Immature natural killer cell (primary cell): ENCODE measurements at regions not wholly inside any gene's neighbourhood (a gene's known extent, or its start where the extent isn't known, plus 50 kb on each side); places are given as distances from the start of the nearest gene placed in this dataset.

Experiments
- DNase-seq, 3 donors: peaks; one replicate each; pipeline ENCODE4 v3.0.0; 2022; ENCODE audit warnings: mixed read lengths in 1 of 3
- H3K27ac Mint-ChIP-seq, 6 donors: one replicate each; pipeline ENCODE4 v1.8.0; 2020; ENCODE audit warnings: mixed read lengths in 6 of 6, mild to moderate bottlenecking in 5 of 6, inconsistent platforms in 4 of 6, moderate library complexity in 3 of 6
- H3K27me3 Mint-ChIP-seq, 3 donors: one replicate each; pipeline ENCODE4 v1.8.0; 2020 to 2021; ENCODE audit warnings: low read depth in 3 of 3, mild to moderate bottlenecking in 3 of 3, mixed read lengths in 3 of 3, moderate library complexity in 3 of 3, inconsistent platforms in 1 of 3
- H3K36me3 Mint-ChIP-seq, 3 donors: one replicate each; pipeline ENCODE4 v1.8.0; 2020; ENCODE audit warnings: mixed read lengths in 3 of 3, inconsistent platforms in 2 of 3, mild to moderate bottlenecking in 2 of 3
- H3K4me1 Mint-ChIP-seq, 2 donors: one replicate each; pipeline ENCODE4 v1.8.0; 2020; ENCODE audit warnings: inconsistent platforms in 2 of 2, mild to moderate bottlenecking in 2 of 2, mixed read lengths in 2 of 2, moderate library complexity in 1 of 2
- H3K4me3 Mint-ChIP-seq, 5 donors: one replicate each; pipeline ENCODE4 v1.8.0; 2020; ENCODE audit warnings: mild to moderate bottlenecking in 5 of 5, mixed read lengths in 5 of 5, inconsistent platforms in 3 of 5, moderate library complexity in 3 of 5
- H3K9me3 Mint-ChIP-seq, 6 donors: one replicate each; pipeline ENCODE4 v1.8.0; 2020; ENCODE audit warnings: mild to moderate bottlenecking in 6 of 6, mixed read lengths in 6 of 6, inconsistent platforms in 4 of 6, moderate library complexity in 3 of 6

DNA sequence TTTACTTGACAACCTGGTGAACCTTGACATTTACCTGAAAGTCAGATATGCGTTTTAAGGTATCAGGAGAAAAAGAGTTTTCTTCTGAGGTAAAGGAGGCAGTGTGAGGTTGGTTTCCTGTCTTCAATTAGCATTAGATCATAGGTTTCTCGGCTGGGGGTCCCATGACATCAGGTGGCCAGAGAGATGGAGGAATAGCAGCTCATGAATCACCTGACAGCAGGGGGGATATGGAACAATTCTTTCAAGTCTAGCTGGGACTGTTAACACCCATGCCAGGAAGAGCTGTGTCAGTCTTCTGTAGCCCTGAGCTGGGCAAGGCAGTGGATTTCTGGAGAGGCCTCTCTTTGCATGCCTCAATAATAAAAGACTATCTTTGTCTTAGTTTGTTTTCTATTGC is 108.0 kb upstream of the TMEM170B start:
- Mint-ChIP-seq H3K27ac (no peak overlapping the region), H3K36me3 (no peaks in the 10 kb centered on the region), H3K27me3 (peaks cover 2% of the 10 kb centered on the region in 3 donors), H3K4me3 (no peak overlapping the region), H3K9me3 (no peaks in the 10 kb centered on the region), H3K4me1 (peaks cover 10% of the 10 kb centered on the region in 2 donors)
- no peak for DNase-seq

DNA sequence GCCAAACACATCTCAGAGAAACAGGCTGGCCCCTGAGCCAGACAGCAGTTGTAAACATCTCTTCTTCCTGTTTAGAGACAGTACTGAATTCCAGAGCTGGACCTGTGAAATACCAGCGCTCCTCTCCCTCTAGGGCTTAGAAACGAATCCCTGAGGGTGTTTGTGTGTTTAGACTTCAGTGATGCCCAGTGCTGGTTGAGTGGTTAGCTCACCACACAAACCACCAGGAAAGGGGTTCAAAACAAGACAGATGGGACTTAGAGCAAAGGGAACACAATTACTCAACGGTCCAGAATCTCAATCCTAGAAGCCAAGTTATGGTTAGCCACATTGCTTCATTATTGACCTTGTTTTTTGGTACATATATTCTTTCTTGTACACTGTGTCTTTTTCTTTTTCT is 108.7 kb upstream of the TMEM170B start:
- Mint-ChIP-seq H3K27ac (no peak overlapping the region), H3K27me3 (peaks cover 2% of the 10 kb centered on the region in 3 donors), H3K4me3 (no peak overlapping the region), H3K36me3 (no peaks in the 10 kb centered on the region), H3K4me1 (peaks cover 10% of the 10 kb centered on the region in 2 donors), H3K9me3 (no peaks in the 10 kb centered on the region)
- DNase-seq = no peak

DNA sequence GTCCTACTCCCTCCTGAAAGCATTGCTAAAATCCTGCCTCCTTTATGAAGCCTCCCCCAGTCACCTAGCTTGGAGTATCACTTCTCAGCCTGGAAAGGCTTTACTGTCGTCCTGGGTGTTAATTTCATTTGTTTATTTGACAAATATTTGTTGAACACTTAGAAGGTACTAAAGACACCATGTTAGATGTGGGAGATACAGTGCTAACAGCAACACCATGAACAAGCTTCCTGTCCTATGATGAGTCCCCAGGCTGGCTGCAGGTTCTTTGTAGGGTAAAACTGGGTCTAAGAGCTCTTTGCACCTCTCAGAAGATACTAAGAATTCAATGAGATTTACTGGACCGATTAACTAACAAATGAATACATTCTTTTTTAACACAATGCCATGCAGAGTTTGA is 109.2 kb upstream of the TMEM170B start:
- peaks cover 2% of the 10 kb centered on the region in 3 donors for H3K27me3 Mint-ChIP-seq
- H3K36me3 Mint-ChIP-seq = no peaks in the 10 kb centered on the region

DNA sequence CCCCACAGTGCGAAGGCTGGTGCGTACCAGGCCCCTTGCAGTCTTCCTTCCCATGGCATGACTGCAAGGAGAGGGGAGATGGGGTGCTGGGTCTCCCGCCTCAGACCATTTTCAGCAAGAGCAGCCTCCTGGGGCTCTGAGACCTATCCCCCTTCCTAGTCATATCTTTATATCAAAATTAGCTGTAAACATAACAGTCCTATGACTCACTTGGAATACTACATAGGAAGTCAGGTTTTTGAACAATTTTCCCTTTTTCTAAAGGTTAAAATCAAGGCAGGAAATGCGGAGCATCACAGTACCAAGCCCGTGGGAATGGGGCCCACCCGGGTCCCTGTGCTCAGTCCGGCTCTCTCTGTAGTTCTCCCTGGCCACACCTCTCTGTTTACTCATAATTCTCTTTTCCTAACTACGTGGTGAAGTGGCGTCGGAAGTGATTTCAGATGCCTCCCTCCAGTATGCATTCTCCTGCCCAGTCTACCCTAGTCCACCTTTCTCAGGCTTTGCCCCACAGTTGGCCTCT is 109.8 kb upstream of the TMEM170B start:
- H3K36me3 Mint-ChIP-seq = no peaks in the 10 kb centered on the region
- peaks cover 2% of the 10 kb centered on the region in 3 donors for H3K27me3 Mint-ChIP-seq
- H3K4me3 Mint-ChIP-seq = no peak overlapping the region
- H3K9me3 Mint-ChIP-seq = no peaks in the 10 kb centered on the region
- peaks cover 10% of the 10 kb centered on the region in 2 donors for H3K4me1 Mint-ChIP-seq
- H3K27ac Mint-ChIP-seq = no peak overlapping the region
- DNase-seq = no peak

More for the DNA sequence above, 109.2 kb upstream of the TMEM170B start:
- H3K4me1 Mint-ChIP-seq = peaks cover 10% of the 10 kb centered on the region in 2 donors
- DNase-seq = no peak
- no peaks in the 10 kb centered on the region for H3K9me3 Mint-ChIP-seq
- H3K4me3 Mint-ChIP-seq = no peak overlapping the region
- peak overlapping the region in 2 of 6 donors; percentile 45 to 64 for H3K27ac Mint-ChIP-seq

DNA sequence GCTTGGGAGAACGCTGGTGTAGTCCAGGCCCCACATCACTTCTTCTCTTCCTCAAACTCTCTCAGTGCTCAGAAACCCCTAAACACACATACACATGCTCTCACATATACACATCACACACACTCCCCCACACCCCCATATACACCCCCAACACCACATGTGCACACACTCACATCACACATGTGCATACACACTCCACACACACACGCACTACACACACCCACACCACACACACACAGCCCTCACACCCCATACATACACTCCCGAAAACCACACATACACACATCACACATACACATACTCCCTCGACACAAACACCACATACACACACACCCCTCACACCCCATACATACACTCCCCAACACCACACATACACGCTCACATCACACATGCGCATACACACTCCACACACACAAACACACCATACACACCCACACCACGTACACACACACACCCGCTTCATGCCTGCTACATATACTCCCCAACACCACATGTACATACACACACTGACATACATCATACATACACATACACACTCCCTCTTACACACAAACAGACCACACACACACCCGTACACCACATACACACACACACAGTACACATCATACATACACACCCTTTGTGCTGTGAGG is 110.3 kb upstream of the TMEM170B start:
- peaks cover 10% of the 10 kb centered on the region in 2 donors for H3K4me1 Mint-ChIP-seq
- DNase-seq = no peak
- no peak overlapping the region for H3K27ac Mint-ChIP-seq
- peaks cover 2% of the 10 kb centered on the region in 3 donors for H3K27me3 Mint-ChIP-seq
- H3K4me3 Mint-ChIP-seq = no peak overlapping the region
- no peaks in the 10 kb centered on the region for H3K36me3 Mint-ChIP-seq
- H3K9me3 Mint-ChIP-seq = no peaks in the 10 kb centered on the region

DNA sequence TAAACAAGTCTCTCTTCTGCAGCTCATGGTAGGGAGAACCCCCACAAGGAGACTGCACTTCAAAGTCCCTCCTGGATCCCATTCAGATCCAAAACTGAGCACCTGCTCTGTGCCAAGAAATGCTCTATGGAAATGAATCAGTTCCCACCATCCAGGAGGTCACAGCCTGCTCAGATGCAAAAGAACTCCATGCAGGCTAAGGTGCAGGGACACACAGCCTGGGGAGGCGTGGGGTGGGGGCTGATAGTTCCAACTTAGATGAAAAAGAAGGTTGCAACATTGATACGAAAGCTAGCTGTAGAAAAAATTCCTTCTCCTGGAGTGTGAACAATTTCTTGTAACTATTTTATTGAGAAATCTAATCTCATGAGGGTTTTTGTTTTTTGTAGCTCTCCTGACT is 111.0 kb upstream of the TMEM170B start:
- H3K4me3 Mint-ChIP-seq = no peak overlapping the region
- no peak for DNase-seq
- H3K9me3 Mint-ChIP-seq = no peaks in the 10 kb centered on the region
- peaks cover 2% of the 10 kb centered on the region in 3 donors for H3K27me3 Mint-ChIP-seq
- H3K36me3 Mint-ChIP-seq = no peaks in the 10 kb centered on the region
- H3K4me1 Mint-ChIP-seq = peaks cover 10% of the 10 kb centered on the region in 2 donors
- H3K27ac Mint-ChIP-seq = no peak overlapping the region

DNA sequence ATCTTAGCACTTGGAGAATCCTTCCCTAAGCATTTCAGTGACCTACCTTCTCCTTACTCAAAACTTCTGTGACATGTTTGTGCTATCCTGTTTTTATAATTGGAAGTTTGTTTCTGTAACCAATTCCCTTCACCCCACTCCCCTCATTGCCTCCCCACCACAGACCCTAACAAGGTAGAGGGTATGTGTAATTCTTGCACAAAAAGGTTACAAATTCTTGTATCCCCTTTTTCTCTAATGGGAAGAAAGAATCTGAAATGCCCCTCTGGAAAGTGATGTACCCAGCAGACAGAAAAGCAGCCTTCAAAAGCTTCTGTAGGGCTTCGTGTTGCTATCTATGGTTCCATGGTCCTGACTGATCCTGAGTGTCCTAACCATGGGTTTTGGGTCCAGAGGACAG is 111.7 kb upstream of the TMEM170B start:
- Mint-ChIP-seq H3K4me1 (peaks cover 10% of the 10 kb centered on the region in 2 donors), H3K36me3 (no peaks in the 10 kb centered on the region), H3K4me3 (no peak overlapping the region), H3K27ac (no peak overlapping the region), H3K9me3 (no peaks in the 10 kb centered on the region), H3K27me3 (peaks cover 2% of the 10 kb centered on the region in 3 donors)
- DNase-seq = no peak

DNA sequence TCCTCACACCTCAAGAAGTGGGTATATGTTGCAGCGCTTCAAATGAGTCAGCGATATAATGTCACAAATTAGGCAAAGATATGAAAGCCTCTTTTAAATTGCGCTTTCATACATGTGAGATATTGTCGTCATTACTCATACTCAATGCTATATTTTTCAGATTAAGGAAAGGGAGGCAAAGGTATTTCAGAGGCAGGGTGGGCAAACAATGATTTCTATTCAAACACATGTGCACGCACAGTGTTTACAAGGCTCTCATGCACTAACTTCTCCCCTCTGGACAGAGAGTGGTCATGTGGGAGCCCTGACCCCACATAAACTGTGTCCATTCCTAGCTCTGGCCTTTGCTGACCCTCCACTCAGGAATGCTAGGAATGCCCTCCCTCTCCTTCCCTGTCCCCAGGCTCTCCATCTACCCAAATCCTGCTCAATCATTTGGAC is 112.1 kb upstream of the TMEM170B start:
- peaks cover 10% of the 10 kb centered on the region in 2 donors for H3K4me1 Mint-ChIP-seq
- no peak overlapping the region for H3K4me3 Mint-ChIP-seq
- H3K27me3 Mint-ChIP-seq = peaks cover 2% of the 10 kb centered on the region in 3 donors
- H3K27ac Mint-ChIP-seq = no peak overlapping the region
- no peaks in the 10 kb centered on the region for H3K36me3 Mint-ChIP-seq
- no peak for DNase-seq
- no peaks in the 10 kb centered on the region for H3K9me3 Mint-ChIP-seq

DNA sequence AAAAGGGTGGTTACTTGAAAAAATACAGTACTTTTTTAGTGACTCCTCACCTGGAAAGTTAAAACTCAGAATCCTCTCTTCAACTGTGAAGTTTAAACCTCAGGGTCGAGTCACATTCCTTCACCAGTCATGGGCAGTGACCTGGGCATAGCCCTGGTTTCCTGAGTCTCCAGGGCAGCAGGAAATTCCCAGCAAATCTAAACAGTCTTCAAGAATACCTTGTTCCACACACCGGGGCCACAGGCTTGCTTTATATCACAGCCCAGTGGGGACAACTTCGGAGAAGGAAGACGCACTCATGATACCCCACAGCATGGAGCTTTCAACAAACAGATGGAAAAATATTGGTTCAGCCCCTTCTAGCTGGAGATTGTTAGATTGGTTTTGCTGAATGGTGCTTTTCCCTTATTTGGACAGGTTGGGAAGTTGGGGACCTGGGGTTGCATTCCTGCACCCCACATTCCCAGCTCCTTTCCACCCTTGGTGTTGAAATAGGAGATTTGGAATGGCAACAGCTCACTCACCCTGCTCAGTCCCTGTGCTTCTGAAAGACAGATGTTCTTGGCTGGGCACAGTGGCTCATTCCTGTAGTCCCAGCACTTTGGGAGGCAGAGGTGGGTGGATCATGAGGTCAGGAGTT is 113.0 kb upstream of the TMEM170B start:
- Mint-ChIP-seq H3K36me3 (no peaks in the 10 kb centered on the region), H3K4me3 (no peak overlapping the region), H3K9me3 (no peaks in the 10 kb centered on the region), H3K27ac (no peak overlapping the region), H3K27me3 (peaks cover 2% of the 10 kb centered on the region in 3 donors), H3K4me1 (peaks cover 10% of the 10 kb centered on the region in 2 donors)
- no peak for DNase-seq

DNA sequence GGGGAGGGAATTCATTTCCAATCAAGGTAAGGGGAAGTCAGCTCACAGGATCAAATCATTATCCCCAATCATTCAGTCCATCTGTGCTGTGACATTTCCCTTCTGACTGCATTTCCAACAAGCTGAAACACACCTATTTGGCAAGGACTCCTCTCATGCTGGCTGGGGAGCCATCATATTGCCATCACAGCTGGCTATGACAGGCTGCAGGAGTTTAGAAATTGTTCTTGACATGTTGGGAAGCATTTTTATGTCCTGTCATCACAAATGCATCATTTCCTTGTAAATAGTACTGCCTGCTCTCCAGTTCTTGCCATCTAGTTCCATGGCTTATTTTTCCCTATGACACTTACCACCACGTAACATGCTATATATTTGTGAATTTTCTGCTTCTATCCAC is 113.9 kb upstream of the TMEM170B start:
- Mint-ChIP-seq H3K27ac (no peak overlapping the region), H3K9me3 (no peaks in the 10 kb centered on the region), H3K4me1 (peaks cover 7% of the 10 kb centered on the region in 2 donors), H3K27me3 (peaks cover 2% of the 10 kb centered on the region in 3 donors), H3K4me3 (no peak overlapping the region), H3K36me3 (no peaks in the 10 kb centered on the region)
- no peak for DNase-seq

DNA sequence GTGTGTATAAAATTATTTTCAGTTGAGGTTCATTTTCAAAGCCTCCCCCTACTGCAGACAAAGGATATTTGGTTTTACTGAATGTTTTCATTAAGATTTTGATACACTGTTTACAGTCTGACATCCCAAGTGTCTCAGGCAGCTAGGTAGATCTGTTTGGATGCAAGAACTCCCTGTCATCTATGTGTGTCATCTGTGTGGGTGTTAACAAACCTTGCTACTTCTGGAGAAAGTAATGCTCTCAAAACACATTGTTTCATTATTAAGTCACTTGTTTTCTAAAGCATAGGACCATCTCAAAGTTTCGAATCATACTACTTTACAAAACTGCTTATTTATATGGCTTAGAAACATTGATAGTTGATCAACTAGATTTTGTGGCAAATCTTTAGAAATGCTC is 114.5 kb upstream of the TMEM170B start:
- Mint-ChIP-seq H3K27ac (no peak overlapping the region), H3K4me3 (no peak overlapping the region), H3K9me3 (no peaks in the 10 kb centered on the region), H3K36me3 (no peaks in the 10 kb centered on the region), H3K27me3 (peaks cover 0 to 2% (median 2%) of the 10 kb centered on the region in 3 donors), H3K4me1 (peaks cover under 1% of the 10 kb centered on the region in 2 donors)
- DNase-seq = no peak

DNA sequence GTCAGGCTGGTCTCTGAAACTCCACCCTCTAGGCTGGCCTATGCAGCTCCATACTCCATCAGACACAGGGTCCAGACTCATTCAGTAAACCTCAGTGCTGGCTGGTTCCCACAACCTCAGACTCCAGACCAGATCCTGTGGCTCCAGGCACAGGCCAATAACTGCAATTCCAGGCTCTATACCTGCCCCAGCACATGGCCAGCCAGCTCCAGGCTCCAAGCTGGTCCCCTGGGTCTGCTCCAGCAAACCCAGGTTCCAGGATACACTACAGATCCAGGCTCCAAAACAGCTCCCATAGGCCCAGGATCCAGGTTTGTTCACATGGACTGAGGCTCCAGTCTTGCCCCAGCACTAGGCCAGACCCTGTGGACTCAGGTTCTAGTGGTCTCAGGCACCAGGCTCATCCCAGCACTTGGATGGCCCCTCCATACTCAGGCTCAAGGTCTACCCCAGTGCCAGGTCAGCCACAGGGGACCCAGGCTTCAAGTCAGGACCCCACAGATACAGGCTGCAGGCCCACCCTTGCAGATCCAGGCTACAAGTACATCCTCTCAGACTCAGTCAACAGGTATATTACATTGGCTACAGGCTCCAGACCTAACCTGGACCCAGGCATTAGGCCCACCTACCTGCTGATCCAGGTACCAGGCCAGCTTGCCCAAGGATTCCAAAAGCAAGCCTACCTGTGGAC is 117.6 kb upstream of the TMEM170B start:
- no peaks in the 10 kb centered on the region for H3K27me3 Mint-ChIP-seq
- H3K9me3 Mint-ChIP-seq = peaks cover 0 to 6% (median 0%) of the 10 kb centered on the region in 6 donors
- H3K4me3 Mint-ChIP-seq = no peak overlapping the region
- H3K36me3 Mint-ChIP-seq = no peaks in the 10 kb centered on the region
- no peak overlapping the region for H3K27ac Mint-ChIP-seq
- no peaks in the 10 kb centered on the region for H3K4me1 Mint-ChIP-seq
- no peak for DNase-seq

DNA sequence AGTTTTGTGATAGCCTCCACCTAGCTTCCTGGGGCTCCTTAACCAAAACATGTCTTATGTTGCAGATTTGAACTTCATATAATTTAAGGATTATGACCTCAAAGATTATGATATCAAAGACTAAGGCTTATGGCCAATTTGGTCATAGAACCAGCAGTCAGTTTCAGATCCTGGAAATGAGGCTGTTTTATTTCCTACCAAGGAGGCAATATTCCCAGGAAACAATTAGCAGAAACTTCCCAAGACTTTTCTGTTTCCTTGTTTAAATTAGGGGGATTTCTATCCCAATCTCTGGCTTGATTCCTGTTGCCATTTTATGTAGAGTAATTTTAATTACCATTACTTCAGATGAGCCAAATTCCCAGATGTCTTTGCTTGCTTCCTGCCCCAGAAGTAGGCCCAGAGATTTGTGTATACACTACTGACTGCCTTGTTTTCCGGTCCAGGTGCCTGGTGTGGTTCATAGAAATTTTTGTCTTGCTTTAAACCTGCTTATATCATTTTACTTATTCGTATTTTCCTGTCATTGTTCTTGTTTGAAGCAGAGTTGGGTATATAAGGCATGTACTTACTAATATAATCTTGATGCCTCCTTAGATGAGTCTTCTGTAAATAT is 119.2 kb upstream of the TMEM170B start:
- DNase-seq = no peak
- Mint-ChIP-seq H3K4me3 (no peak overlapping the region), H3K27ac (no peak overlapping the region), H3K4me1 (no peaks in the 10 kb centered on the region), H3K9me3 (peaks cover 0 to 6% (median 0%) of the 10 kb centered on the region in 6 donors), H3K36me3 (no peaks in the 10 kb centered on the region), H3K27me3 (no peaks in the 10 kb centered on the region)
